ENCODE measurements at regions not wholly inside any gene's neighbourhood (a gene's known extent, or its start where the extent isn't known, plus 50 kb on each side); places are given as distances from the start of the nearest gene placed in this dataset.

DNA sequence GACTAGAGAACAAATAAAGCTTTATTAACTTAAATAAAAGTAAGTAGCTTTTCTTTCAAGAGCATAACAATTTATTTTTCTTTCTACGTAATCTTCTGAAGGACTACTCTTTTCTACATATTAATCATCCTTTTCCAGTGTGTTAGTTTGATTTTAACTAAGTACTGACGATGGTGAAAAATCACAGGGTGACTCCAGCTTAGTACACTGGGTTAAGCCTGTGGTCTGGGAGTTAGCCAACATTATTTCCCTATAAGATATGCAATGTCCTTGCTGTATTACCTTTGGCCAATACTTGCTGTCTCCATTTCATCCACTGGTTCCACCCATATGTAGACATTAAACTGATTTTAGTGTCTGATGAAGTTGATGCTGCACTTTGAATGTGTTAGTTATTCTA, 508.6 kb upstream of the SUCLG2 start:
- Histone ChIP-seq H3K27me3 (no peaks in the 10 kb centered on the region), H3K9me3 (no peaks in the 10 kb centered on the region), H3K4me1 (no peaks in the 10 kb centered on the region), H3K4me3 (no peak overlapping the region), H3K36me3 (no peaks in the 10 kb centered on the region), H3K27ac (no peak overlapping the region)
- 75 to 78% methylated on average over 2 of the region's 2 CpGs for WGBS, 2 donors
- no peak for TF ChIP-seq POLR2AphosphoS5 (IDR thresholded peaks at IDR 0.05)
- no peak for TF ChIP-seq CTCF (IDR thresholded peaks at IDR 0.05)
- TF ChIP-seq POLR2A (IDR thresholded peaks at IDR 0.05) = no peak
- TF ChIP-seq EP300 (IDR thresholded peaks at IDR 0.05) = no peak
- intact Hi-C loops (cut with DNase I) = no loop called here
- no peak for DNase-seq

GRCh38 chr3:68162644-68163043, 508.2 kb upstream of the SUCLG2 start:
- no peaks in the 10 kb centered on the region for H3K9me3 ChIP-seq
- intact Hi-C loops (cut with DNase I) = no loop called here
- no peaks in the 10 kb centered on the region for H3K27me3 ChIP-seq
- no peaks in the 10 kb centered on the region for H3K36me3 ChIP-seq
- no peak overlapping the region for H3K4me3 ChIP-seq
- TF ChIP-seq POLR2AphosphoS5 (IDR thresholded peaks at IDR 0.05) = no peak
- TF ChIP-seq CTCF (IDR thresholded peaks at IDR 0.05) = no peak
- no peak for TF ChIP-seq EP300 (IDR thresholded peaks at IDR 0.05)
- TF ChIP-seq POLR2A (IDR thresholded peaks at IDR 0.05) = no peak
- no peaks in the 10 kb centered on the region for H3K4me1 ChIP-seq
- DNase-seq = no peak
- no peak overlapping the region for H3K27ac ChIP-seq

DNA sequence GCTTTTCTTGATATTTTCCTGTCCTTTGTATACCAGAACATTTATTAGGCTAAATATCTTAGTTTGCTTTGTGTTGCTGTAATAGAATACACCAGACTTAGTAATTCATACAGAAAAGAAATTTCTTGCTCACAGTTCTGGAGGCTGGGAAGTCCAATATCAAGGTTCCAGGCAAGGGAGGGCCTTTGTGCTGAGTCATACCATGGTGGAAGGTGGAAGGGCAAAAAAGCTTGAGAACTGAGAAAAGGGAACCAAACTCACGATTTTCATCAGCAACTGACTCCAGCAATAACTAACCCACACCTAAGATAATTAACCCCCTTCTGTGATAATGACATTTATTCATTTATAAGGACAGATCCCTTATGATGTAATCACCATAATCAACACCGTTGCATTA, 496.9 kb upstream of the SUCLG2 start:
- Histone ChIP-seq H3K4me3 (no peak overlapping the region), H3K4me1 (no peaks in the 10 kb centered on the region), H3K9me3 (no peaks in the 10 kb centered on the region), H3K27ac (no peak overlapping the region), H3K27me3 (no peaks in the 10 kb centered on the region), H3K36me3 (no peaks in the 10 kb centered on the region)
- intact Hi-C loops (cut with DNase I) = no loop called here
- no peak for DNase-seq
- WGBS, 2 donors = 77 to 83% methylated on average over 2 of the region's 2 CpGs
- TF ChIP-seq EP300 (IDR thresholded peaks at IDR 0.05) (no peak), POLR2A (IDR thresholded peaks at IDR 0.05) (no peak), POLR2AphosphoS5 (IDR thresholded peaks at IDR 0.05) (no peak), CTCF (IDR thresholded peaks at IDR 0.05) (no peak)

- Histone ChIP-seq H3K27ac (no peak overlapping the region), H3K4me1 (no peaks in the 10 kb centered on the region), H3K4me3 (no peak overlapping the region), H3K9me3 (no peaks in the 10 kb centered on the region), H3K36me3 (no peaks in the 10 kb centered on the region), H3K27me3 (no peaks in the 10 kb centered on the region)
- intact Hi-C loops (cut with DNase I) = no loop called here
- TF ChIP-seq CTCF (IDR thresholded peaks at IDR 0.05) = no peak
- TF ChIP-seq POLR2A (IDR thresholded peaks at IDR 0.05) = no peak
- TF ChIP-seq POLR2AphosphoS5 (IDR thresholded peaks at IDR 0.05) = no peak
- no peak for TF ChIP-seq EP300 (IDR thresholded peaks at IDR 0.05)
- DNase-seq = no peak
- 67 to 86% methylated on average over 5 of the region's 5 CpGs for WGBS, 2 donors
These were observed 494.0 kb upstream of the SUCLG2 start for GRCh38 chr3:68148447-68148846.

- 66 to 71% methylated on average over 2 of the region's 2 CpGs for WGBS, 2 donors
- no peak overlapping the region for H3K4me3 ChIP-seq
- H3K9me3 ChIP-seq = no peaks in the 10 kb centered on the region
- intact Hi-C loops (cut with DNase I) = no loop called here
- TF ChIP-seq CTCF (IDR thresholded peaks at IDR 0.05) (no peak), POLR2A (IDR thresholded peaks at IDR 0.05) (no peak), POLR2AphosphoS5 (IDR thresholded peaks at IDR 0.05) (no peak), EP300 (IDR thresholded peaks at IDR 0.05) (no peak)
- no peaks in the 10 kb centered on the region for H3K27me3 ChIP-seq
- H3K36me3 ChIP-seq = no peaks in the 10 kb centered on the region
- DNase-seq = no peak
- no peak overlapping the region for H3K27ac ChIP-seq
- no peaks in the 10 kb centered on the region for H3K4me1 ChIP-seq
These were observed 488.0 kb upstream of the SUCLG2 start for GRCh38 chr3:68142441-68142840.

All from sigmoid colon (tissue), 6 donors.